ENCODE measurements at regions not wholly inside any gene's neighbourhood (a gene's known extent, or its start where the extent isn't known, plus 50 kb on each side); places are given as distances from the start of the nearest gene placed in this dataset.

DNA sequence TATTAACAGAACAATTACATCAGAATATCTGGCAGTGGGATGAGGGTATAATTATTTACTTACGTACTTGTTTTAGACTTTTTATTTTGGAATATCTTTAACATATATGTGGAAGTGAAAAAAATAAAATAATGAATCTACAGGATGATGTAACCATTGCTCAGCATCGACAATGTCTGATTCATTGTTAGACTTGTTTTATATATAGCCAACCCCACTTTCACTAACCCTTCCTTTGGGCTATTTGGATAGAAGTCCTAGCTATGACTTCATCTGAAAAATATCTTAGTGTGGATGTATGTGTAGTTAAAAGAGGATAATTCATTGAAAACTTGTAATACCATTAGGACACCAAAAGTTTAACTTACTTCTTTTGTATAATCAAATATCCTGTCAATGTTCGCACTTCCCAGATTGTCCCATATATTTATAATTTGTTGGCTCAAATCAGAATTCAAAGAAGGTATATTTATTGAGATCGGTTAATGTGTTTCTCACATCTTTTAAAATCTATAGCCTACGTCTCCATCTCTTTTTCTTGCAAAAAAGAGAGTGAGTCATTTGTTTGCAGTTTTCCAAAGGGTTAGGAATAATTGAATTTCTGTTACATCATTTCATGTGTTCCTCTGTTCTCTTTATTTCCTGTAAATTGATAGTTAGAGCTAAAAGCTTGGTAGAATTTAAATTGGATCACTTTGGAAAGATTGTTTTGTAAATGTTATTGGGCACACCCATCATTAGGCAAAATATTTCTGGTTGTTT is 506.1 kb upstream of the FAM98A start:
- Histone ChIP-seq H2BK120ac (replicated peaks; ENCODE audit: low read depth, low read length) (no peak overlapping the region), H2AFZ (ENCODE audit: low read length) (no peak overlapping the region), H3K79me2 (ENCODE audit: control insufficient read depth in 1 of 2, insufficient read depth in 2 of 2, low read length in 2 of 2) (no peaks in the 10 kb centered on the region), H3K27me3 (replicated peaks in 1 of 4; ENCODE audit: control insufficient read depth in 3 of 4, extremely low read depth in 1 of 4, insufficient read depth in 3 of 4, low read length in 3 of 4) (no peaks in the 10 kb centered on the region), H3K79me1 (ENCODE audit: low read depth, low read length) (no peaks in the 10 kb centered on the region), H3K9me3 (ENCODE audit: insufficient read depth in 2 of 2, low read depth in 1 of 2, low read length in 1 of 2) (no peaks in the 10 kb centered on the region), H2AK5ac (ENCODE audit: low read depth, low read length) (no peak overlapping the region), H3K23me2 (ENCODE audit: low read depth, low read length) (no peaks in the 10 kb centered on the region), H2BK20ac (ENCODE audit: low read length) (no peak overlapping the region), H3K9ac (replicated peaks in 1 of 4; ENCODE audit: extremely low read depth in 1 of 4, low read depth in 3 of 4, low read length in 3 of 4) (no peak overlapping the region), H3K27ac (ENCODE audit: low read depth, low read length) (no peak overlapping the region), H3K4me2 (ENCODE audit: insufficient read depth in 1 of 2, low read depth in 2 of 2, low read length in 2 of 2) (no peak overlapping the region), H3K36me3 (ENCODE audit: control insufficient read depth in 2 of 4, insufficient read depth in 4 of 4, low read length in 3 of 4) (no peaks in the 10 kb centered on the region), H3K14ac (ENCODE audit: insufficient read length) (no peak overlapping the region), H2BK12ac (ENCODE audit: low read depth, low read length) (no peak overlapping the region), H3K56ac (replicated peaks; ENCODE audit: insufficient read length, low read depth, low read length) (no peak overlapping the region), H3K4me1 (replicated peaks in 1 of 4; ENCODE audit: control insufficient read depth in 3 of 4, insufficient read depth in 4 of 4, low read length in 3 of 4) (no peaks in the 10 kb centered on the region), H4K5ac (ENCODE audit: insufficient read length, low read depth, low read length) (no peak overlapping the region), H4K91ac (replicated peaks; ENCODE audit: insufficient read length, low read length) (no peak overlapping the region), H2BK15ac (ENCODE audit: low read length) (no peak overlapping the region), H4K20me1 (replicated peaks in 1 of 2; ENCODE audit: control insufficient read depth in 1 of 2, insufficient read depth in 2 of 2, low read length in 2 of 2) (no peaks in the 10 kb centered on the region), H3K18ac (ENCODE audit: extremely low read depth, low read length) (no peak overlapping the region), H3K4ac (replicated peaks; ENCODE audit: insufficient read length, low read depth, low read length) (no peak overlapping the region), H2BK5ac (ENCODE audit: low read depth, low read length) (no peak overlapping the region), H4K8ac (ENCODE audit: extremely low read depth, insufficient read depth, low read length) (no peak overlapping the region), H3K4me3 (ENCODE audit: extremely low read depth in 1 of 4, insufficient read depth in 2 of 4, low read depth in 3 of 4, low read length in 4 of 4) (no peak overlapping the region), H3K23ac (ENCODE audit: insufficient read length) (no peak overlapping the region)
- 83% methylated on average over 5 of the region's 5 CpGs; no CpG with 5 or more reads in 1 of the 2 experiments for WGBS, 2 experiments (ENCODE audit: extremely low coverage in 1 of 2, insufficient coverage in 1 of 2, insufficient read length in 1 of 2, insufficient replicate concordance in 2 of 2, low coverage in 1 of 2, low lambda C conversion rate in 2 of 2, missing lambda C conversion rate in 1 of 2)
- FAIRE-seq (no peak), DNase-seq (ENCODE audit: low read depth in 1 of 2, low spot score in 2 of 2) (no peak)
- ChIA-PET POLR2A (ENCODE audit: partially characterized antibody) (no interaction called here), CTCF (ENCODE audit: partially characterized antibody) (interaction anchor here (0.7 to 1.8 kb wide), 3 partner anchors 45 to 465 kb away, joined by 4 to 5 read pairs (median 5); no protein-coding TSS in a partner anchor)
- no peak for TF ChIP-seq CBX8 (IDR thresholded peaks at IDR 0.05; ENCODE audit: borderline replicate concordance, low read depth, low read length)
- TF ChIP-seq EP300 (IDR thresholded peaks at IDR 0.05; ENCODE audit: borderline replicate concordance in 1 of 2, low read depth in 2 of 2, low read length in 2 of 2), result no peak
- TF ChIP-seq SP2 (IDR thresholded peaks at IDR 0.05; ENCODE audit: low read length), result no peak
- TF ChIP-seq EZH2 (IDR thresholded peaks at IDR 0.05; ENCODE audit: low read depth, low read length, severe bottlenecking), result no peak
- no peak for TF ChIP-seq GABPA (IDR thresholded peaks at IDR 0.05; ENCODE audit: borderline replicate concordance, insufficient read depth, low read length)
- TF ChIP-seq SIN3A (conservative IDR thresholded peaks at IDR 0.05 in 1 of 2, IDR thresholded peaks at IDR 0.05 in 1 of 2; ENCODE audit: low read depth in 1 of 2, low read length in 2 of 2), result no peak
- TF ChIP-seq ZNF274 (IDR thresholded peaks at IDR 0.05; ENCODE audit: borderline replicate concordance, extremely low read depth, low read length), result no peak
- no peak for TF ChIP-seq BACH1 (IDR thresholded peaks at IDR 0.05; ENCODE audit: low read length)
- no peak for TF ChIP-seq KDM5A (IDR thresholded peaks at IDR 0.05; ENCODE audit: low read length)

Data from H1 (cell line).